Activated CD4-positive, alpha-beta T cell treated with anti-CD3 and anti-CD28 coated beads for 36 hours (primary cell): ENCODE measurements at regions not wholly inside any gene's neighbourhood (a gene's known extent, or its start where the extent isn't known, plus 50 kb on each side); places are given as distances from the start of the nearest gene placed in this dataset.

Experiments used
- ATAC-seq: fragments of 200-7000 bp; cut with Tn5 transposase; one replicate; pipeline ENCODE4 v1.10.0; 2021; ENCODE audit warnings: mild to moderate bottlenecking, moderate library complexity
- CTCF ChIA-PET: fragments of 350-600 bp; sonication (Branson Sonifier 250); formaldehyde crosslinking; loops from one replicate; lab custom pipeline; 2021; ENCODE audit warnings: antibody characterized with exemption; lab: Charles Lee
- POLR2A ChIA-PET: fragments of 350-600 bp; sonication (Branson Sonifier 250); formaldehyde crosslinking; loops from one replicate; lab custom pipeline; 2021; ENCODE audit warnings: antibody characterized with exemption, inconsistent platforms; lab: Charles Lee
- DNase-seq: peaks from one replicate; pipeline ENCODE4 v3.0.0-alpha.2; 2020
- H3K27ac Mint-ChIP-seq: one replicate; pipeline ENCODE4 v1.8.0; 2021; ENCODE audit warnings: mixed read lengths
- H3K27me3 Mint-ChIP-seq: one replicate; pipeline ENCODE4 v1.8.0; 2021; ENCODE audit warnings: mixed read lengths
- H3K36me3 Mint-ChIP-seq: one replicate; pipeline ENCODE4 v1.8.0; 2021; ENCODE audit warnings: low read depth, mixed read lengths
- H3K4me1 Mint-ChIP-seq: one replicate; pipeline ENCODE4 v1.8.0; 2021; ENCODE audit warnings: mixed read lengths
- H3K4me3 Mint-ChIP-seq: one replicate; pipeline ENCODE4 v1.8.0; 2021; ENCODE audit warnings: mild to moderate bottlenecking, moderate library complexity, mixed read lengths
- H3K9me3 Mint-ChIP-seq: one replicate; pipeline ENCODE4 v1.8.0; 2021; ENCODE audit warnings: low read depth, mixed read lengths
- intact Hi-C, 2 experiments: fragments of 100-400 bp; cut with DNase I in 1 of 2; cut with micrococcal nuclease in 1 of 2; formaldehyde crosslinking; loops; one replicate each; pipeline versions ENCODE4 v1.14.2 to v1.15.1; 2022 to 2024; cut with DNase I, micrococcal nuclease

GRCh38 chr2:160940271-160940670 is 220.0 kb upstream of the TANK start:
- intact Hi-C loops, result no loop called here
- Mint-ChIP-seq H3K4me1 (peaks cover 23% of the 10 kb centered on the region), H3K27ac (no peak overlapping the region), H3K4me3 (no peak overlapping the region), H3K9me3 (no peaks in the 10 kb centered on the region), H3K27me3 (no peaks in the 10 kb centered on the region), H3K36me3 (no peaks in the 10 kb centered on the region)
- ChIA-PET POLR2A (interaction anchor here (0.5 kb wide), 1 partner anchor 66 kb away, joined by 3 read pairs; no protein-coding TSS in a partner anchor), CTCF (interaction anchor here (0.7 kb wide), 1 partner anchor 54 kb away, joined by 3 read pairs; no protein-coding TSS in a partner anchor)
- DNase-seq (no peak), ATAC-seq (no peak)

- intact Hi-C loops, result no loop called here
- Mint-ChIP-seq H3K4me1 (peaks cover 23% of the 10 kb centered on the region), H3K27ac (no peak overlapping the region), H3K27me3 (no peaks in the 10 kb centered on the region), H3K36me3 (no peaks in the 10 kb centered on the region), H3K4me3 (no peak overlapping the region), H3K9me3 (no peaks in the 10 kb centered on the region)
- ATAC-seq (peak; percentile 69), DNase-seq (peak; percentile 8)
- POLR2A ChIA-PET, result no interaction called here
- CTCF ChIA-PET, result interaction anchor here (0.7 kb wide), 1 partner anchor 54 kb away, joined by 3 read pairs; no protein-coding TSS in a partner anchor
These were observed 219.5 kb upstream of the TANK start for GRCh38 chr2:160940699-160941098.

- H3K9me3 Mint-ChIP-seq, result no peaks in the 10 kb centered on the region
- no peak for DNase-seq
- H3K36me3 Mint-ChIP-seq, result no peaks in the 10 kb centered on the region
- H3K4me1 Mint-ChIP-seq, result peaks cover 23% of the 10 kb centered on the region
- no peak overlapping the region for H3K27ac Mint-ChIP-seq
- CTCF ChIA-PET, result no interaction called here
- intact Hi-C loops, result no loop called here
- POLR2A ChIA-PET, result no interaction called here
- ATAC-seq, result no peak
- no peaks in the 10 kb centered on the region for H3K27me3 Mint-ChIP-seq
- no peak overlapping the region for H3K4me3 Mint-ChIP-seq
These were observed 218.9 kb upstream of the TANK start for GRCh38 chr2:160941290-160941846.

GRCh38 chr2:160942476-160943142 is 217.6 kb upstream of the TANK start:
- ATAC-seq, result no peak
- H3K9me3 Mint-ChIP-seq, result no peaks in the 10 kb centered on the region
- H3K27me3 Mint-ChIP-seq, result no peaks in the 10 kb centered on the region
- no peak overlapping the region for H3K4me3 Mint-ChIP-seq
- no peaks in the 10 kb centered on the region for H3K36me3 Mint-ChIP-seq
- intact Hi-C loops, result no loop called here
- ChIA-PET CTCF (interaction anchor here (0.6 to 1.1 kb wide), 3 partner anchors 9 to 118 kb away, joined by 3 read pairs; no protein-coding TSS in a partner anchor), POLR2A (interaction anchor here (0.6 kb wide), 1 partner anchor 147 kb away, joined by 3 read pairs; no protein-coding TSS in a partner anchor)
- H3K27ac Mint-ChIP-seq, result no peak overlapping the region
- no peak for DNase-seq
- H3K4me1 Mint-ChIP-seq, result peaks cover 23% of the 10 kb centered on the region

- Mint-ChIP-seq H3K36me3 (no peaks in the 10 kb centered on the region), H3K4me1 (peaks cover 23% of the 10 kb centered on the region), H3K4me3 (no peak overlapping the region), H3K27ac (no peak overlapping the region), H3K27me3 (no peaks in the 10 kb centered on the region), H3K9me3 (no peaks in the 10 kb centered on the region)
- no peak for DNase-seq
- intact Hi-C loops, result no loop called here
- ChIA-PET CTCF (interaction anchor here (0.7 to 1.1 kb wide), 3 partner anchors 10 to 117 kb away, joined by 3 read pairs; no protein-coding TSS in a partner anchor), POLR2A (interaction anchor here (0.6 kb wide), 1 partner anchor 148 kb away, joined by 3 read pairs; no protein-coding TSS in a partner anchor)
- no peak for ATAC-seq
These were observed 216.8 kb upstream of the TANK start for GRCh38 chr2:160943414-160943813.

- no peak overlapping the region for H3K27ac Mint-ChIP-seq
- H3K4me3 Mint-ChIP-seq, result no peak overlapping the region
- intact Hi-C loops, result no loop called here
- ChIA-PET CTCF (interaction anchor here (0.5 to 1.7 kb wide), 4 partner anchors 9 to 84 kb away, joined by 3 to 5 read pairs (median 4); no protein-coding TSS in a partner anchor), POLR2A (no interaction called here)
- ATAC-seq (no peak), DNase-seq (no peak)
- no peaks in the 10 kb centered on the region for H3K9me3 Mint-ChIP-seq
- H3K27me3 Mint-ChIP-seq, result no peaks in the 10 kb centered on the region
- no peaks in the 10 kb centered on the region for H3K36me3 Mint-ChIP-seq
- no peaks in the 10 kb centered on the region for H3K4me1 Mint-ChIP-seq
These were observed 207.6 kb upstream of the TANK start for GRCh38 chr2:160952464-160953254.

GRCh38 chr2:160955578-160955977 is 204.7 kb upstream of the TANK start:
- H3K4me3 Mint-ChIP-seq, result no peak overlapping the region
- no peak overlapping the region for H3K27ac Mint-ChIP-seq
- no peak for ATAC-seq
- ChIA-PET CTCF (interaction anchor here (0.6 to 1.1 kb wide), 2 partner anchors 39 to 65 kb away, joined by 4 to 5 read pairs; no protein-coding TSS in a partner anchor), POLR2A (interaction anchor here (0.6 kb wide), 1 partner anchor 39 kb away, joined by 6 read pairs; no protein-coding TSS in a partner anchor)
- intact Hi-C loops, result no loop called here
- no peaks in the 10 kb centered on the region for H3K4me1 Mint-ChIP-seq
- H3K36me3 Mint-ChIP-seq, result no peaks in the 10 kb centered on the region
- no peaks in the 10 kb centered on the region for H3K27me3 Mint-ChIP-seq
- no peak for DNase-seq
- no peaks in the 10 kb centered on the region for H3K9me3 Mint-ChIP-seq

- Mint-ChIP-seq H3K27ac (no peak overlapping the region), H3K36me3 (no peaks in the 10 kb centered on the region), H3K4me3 (no peak overlapping the region), H3K27me3 (no peaks in the 10 kb centered on the region), H3K9me3 (no peaks in the 10 kb centered on the region), H3K4me1 (no peaks in the 10 kb centered on the region)
- no peak for DNase-seq
- ChIA-PET POLR2A (interaction anchor here (0.6 to 0.7 kb wide), 2 partner anchors 38 to 725 kb away, joined by 3 to 6 read pairs; no protein-coding TSS in a partner anchor), CTCF (interaction anchor here (1.1 kb wide), 1 partner anchor 38 kb away, joined by 5 read pairs; no protein-coding TSS in a partner anchor)
- intact Hi-C loops, result no loop called here
- ATAC-seq, result no peak
These were observed 203.9 kb upstream of the TANK start for GRCh38 chr2:160956243-160956802.

- H3K27me3 Mint-ChIP-seq, result peaks cover 2% of the 10 kb centered on the region
- H3K4me3 Mint-ChIP-seq, result no peak overlapping the region
- H3K9me3 Mint-ChIP-seq, result no peaks in the 10 kb centered on the region
- CTCF ChIA-PET, result interaction anchor here (0.7 to 1.6 kb wide), 4 partner anchors 30 to 1472 kb away, joined by 3 to 7 read pairs (median 3); no protein-coding TSS in a partner anchor
- no peak overlapping the region for H3K27ac Mint-ChIP-seq
- DNase-seq (no peak), ATAC-seq (no peak)
- no peaks in the 10 kb centered on the region for H3K36me3 Mint-ChIP-seq
- POLR2A ChIA-PET, result no interaction called here
- intact Hi-C loops, result no loop called here
- no peaks in the 10 kb centered on the region for H3K4me1 Mint-ChIP-seq
These were observed 196.3 kb upstream of the TANK start for GRCh38 chr2:160963957-160964356.

- peaks cover 3% of the 10 kb centered on the region for H3K4me1 Mint-ChIP-seq
- no peak overlapping the region for H3K27ac Mint-ChIP-seq
- H3K4me3 Mint-ChIP-seq, result no peak overlapping the region
- ATAC-seq (no peak), DNase-seq (no peak)
- peaks cover 2% of the 10 kb centered on the region for H3K27me3 Mint-ChIP-seq
- H3K36me3 Mint-ChIP-seq, result no peaks in the 10 kb centered on the region
- intact Hi-C loops, result no loop called here
- H3K9me3 Mint-ChIP-seq, result no peaks in the 10 kb centered on the region
- CTCF ChIA-PET, result no interaction called here
- POLR2A ChIA-PET, result interaction anchor here (0.8 kb wide), 1 partner anchor 1753 kb away, joined by 3 read pairs; no protein-coding TSS in a partner anchor
These were observed 192.7 kb upstream of the TANK start for GRCh38 chr2:160967523-160967922.

- no peak for DNase-seq
- intact Hi-C loops, result no loop called here
- peaks cover 3% of the 10 kb centered on the region for H3K4me1 Mint-ChIP-seq
- no peak overlapping the region for H3K27ac Mint-ChIP-seq
- no peak overlapping the region for H3K4me3 Mint-ChIP-seq
- POLR2A ChIA-PET, result interaction anchor here (0.8 kb wide), 1 partner anchor 1754 kb away, joined by 3 read pairs; no protein-coding TSS in a partner anchor
- no peak for ATAC-seq
- CTCF ChIA-PET, result no interaction called here
- no peaks in the 10 kb centered on the region for H3K9me3 Mint-ChIP-seq
- peaks cover 2% of the 10 kb centered on the region for H3K27me3 Mint-ChIP-seq
- no peaks in the 10 kb centered on the region for H3K36me3 Mint-ChIP-seq
These were observed 192.0 kb upstream of the TANK start for GRCh38 chr2:160968183-160968582.
